BE2C (cell line): ENCODE measurements at regions not wholly inside any gene's neighbourhood (a gene's known extent, or its start where the extent isn't known, plus 50 kb on each side); places are given as distances from the start of the nearest gene placed in this dataset.
"Not testable (repeated sequence)": the region's sequence is repeated elsewhere in the genome, so short reads cannot be mapped to it uniquely, and the experiment has no call there.

ENCODE experiments used
- DNase-seq: peaks from one replicate; pipeline ENCODE4 v3.0.0-alpha.2; 2020
- H3K27me3 ChIP-seq: fragments of 250-450 bp; sonication (Bioruptor Pico); 2 replicates; pipeline ENCODE4 v1.5.1; 2020; ENCODE audit warnings: mild to moderate bottlenecking
- H3K36me3 ChIP-seq: fragments of 250-450 bp; sonication (Bioruptor Pico); 2 replicates; pipeline ENCODE4 v1.5.1; 2020; ENCODE audit warnings: mild to moderate bottlenecking
- H3K4me1 ChIP-seq: fragments of 250-450 bp; sonication (Bioruptor Pico); 2 replicates; pipeline ENCODE4 v1.5.1; 2020
- H3K4me3 ChIP-seq: 2 replicates; pipeline ENCODE4 v1.5.1; 2011; ENCODE audit warnings: low read depth, low read length
- H3K9me3 ChIP-seq: fragments of 250-450 bp; sonication (Bioruptor Pico); 2 replicates; pipeline ENCODE4 v1.5.1; 2020
- CTCF ChIP-seq: IDR thresholded peaks from 2 replicates; pipeline ENCODE4 v1.5.1; 2012; ENCODE audit warnings: mild to moderate bottlenecking, low read depth, low read length

- DNase-seq, result no peak
- no peak for TF ChIP-seq CTCF
- Histone ChIP-seq H3K4me3 (no peak overlapping the region), H3K36me3 (no peaks in the 10 kb centered on the region), H3K27me3 (no peaks in the 10 kb centered on the region), H3K9me3 (no peaks in the 10 kb centered on the region), H3K4me1 (no peaks in the 10 kb centered on the region; the same call in 1 of the 2 replicates)
Measured at GRCh38 chr4:17018013-17018412, 119.6 kb upstream of the LDB2 start.

- no peak for DNase-seq
Measured at GRCh38 chr4:17013382-17014006, 115.0 kb upstream of the LDB2 start.

GRCh38 chr4:17012451-17012850 lies 114.0 kb upstream of the LDB2 start:
- Histone ChIP-seq H3K4me1 (no peaks in the 10 kb centered on the region; the same call in 1 of the 2 replicates), H3K9me3 (no peaks in the 10 kb centered on the region), H3K36me3 (no peaks in the 10 kb centered on the region), H3K27me3 (no peaks in the 10 kb centered on the region), H3K4me3 (no peak overlapping the region)
- TF ChIP-seq CTCF, result no peak
- no peak for DNase-seq

More at GRCh38 chr4:17013382-17014006, 115.0 kb upstream of the LDB2 start:
- no peak overlapping the region for H3K4me3 ChIP-seq
- no peaks in the 10 kb centered on the region for H3K27me3 ChIP-seq
- TF ChIP-seq CTCF, result no peak
- no peaks in the 10 kb centered on the region for H3K9me3 ChIP-seq
- H3K36me3 ChIP-seq, result no peaks in the 10 kb centered on the region
- no peaks in the 10 kb centered on the region; the same call in 1 of the 2 replicates for H3K4me1 ChIP-seq

- Histone ChIP-seq H3K9me3 (no peaks in the 10 kb centered on the region), H3K27me3 (no peaks in the 10 kb centered on the region), H3K36me3 (no peaks in the 10 kb centered on the region), H3K4me1 (no peaks in the 10 kb centered on the region; the same call in 1 of the 2 replicates), H3K4me3 (no peak overlapping the region)
- no peak for TF ChIP-seq CTCF
- no peak for DNase-seq
Measured at GRCh38 chr4:17010426-17011087, 112.1 kb upstream of the LDB2 start.

- no peak for TF ChIP-seq CTCF
- Histone ChIP-seq H3K36me3 (no peaks in the 10 kb centered on the region), H3K4me1 (no peaks in the 10 kb centered on the region; the same call in 1 of the 2 replicates), H3K27me3 (no peaks in the 10 kb centered on the region), H3K9me3 (no peaks in the 10 kb centered on the region), H3K4me3 (no peak overlapping the region)
- DNase-seq, result no peak
Measured at GRCh38 chr4:17009871-17010367, 111.5 kb upstream of the LDB2 start.

- Histone ChIP-seq H3K36me3 (no peaks in the 10 kb centered on the region), H3K9me3 (no peaks in the 10 kb centered on the region), H3K4me3 (no peak overlapping the region), H3K4me1 (no peaks in the 10 kb centered on the region), H3K27me3 (no peaks in the 10 kb centered on the region)
- no peak for DNase-seq
- TF ChIP-seq CTCF, result no peak
Measured at GRCh38 chr4:17008834-17009345, 110.4 kb upstream of the LDB2 start.

GRCh38 chr4:17003606-17004392 lies 105.4 kb upstream of the LDB2 start:
- not testable (repeated sequence) for H3K4me1 ChIP-seq, H3K36me3 ChIP-seq, H3K9me3 ChIP-seq, DNase-seq, H3K4me3 ChIP-seq, H3K27me3 ChIP-seq
